Thyroid gland (tissue), 4 donors: ENCODE measurements at regions not wholly inside any gene's neighbourhood (a gene's known extent, or its start where the extent isn't known, plus 50 kb on each side); places are given as distances from the start of the nearest gene placed in this dataset.

ENCODE experiments used
- CTCF ChIP-seq, 6 experiments: fragments of 200-600 bp in 3 of 6; fragments of 450-650 bp in 3 of 6; sonication (generic) in 3 of 6; IDR thresholded peaks; one replicate each; pipeline ENCODE4 v1.5.1; 2016 to 2019; ENCODE audit warnings: antibody characterized with exemption in 6 of 6, mild to moderate bottlenecking in 2 of 6, inconsistent platforms in 1 of 6, moderate library complexity in 1 of 6
- POLR2A ChIP-seq, 2 donors: fragments of 450-650 bp; IDR thresholded peaks; one replicate each; pipeline ENCODE4 v1.6.1; 2017; ENCODE audit warnings: antibody characterized with exemption in 2 of 2, mild to moderate bottlenecking in 2 of 2, moderate library complexity in 1 of 2

GRCh38 chr20:23180451-23180921 is 94.4 kb upstream of the CD93 start:
- no peak for TF ChIP-seq CTCF (IDR thresholded peaks at IDR 0.05)
- TF ChIP-seq POLR2A (IDR thresholded peaks at IDR 0.05) = no peak
